Ascending aorta (tissue), 2 donors: ENCODE measurements at regions not wholly inside any gene's neighbourhood (a gene's known extent, or its start where the extent isn't known, plus 50 kb on each side); places are given as distances from the start of the nearest gene placed in this dataset.

Experiments used
- DNase-seq, 2 donors: peaks; one replicate each; pipeline ENCODE4 v3.0.0-alpha.2; 2019; ENCODE audit warnings: low spot score in 2 of 2
- H3K27ac ChIP-seq, 2 donors: fragments of 200-600 bp; sonication (generic); one replicate each; pipeline ENCODE4 v1.5.1; 2016 to 2017; ENCODE audit warnings: mild to moderate bottlenecking in 1 of 2
- H3K27me3 ChIP-seq: fragments of 200-600 bp; sonication (generic); one replicate; pipeline ENCODE4 v1.5.1; 2017
- H3K36me3 ChIP-seq, 2 donors: fragments of 200-600 bp; sonication (generic); one replicate each; pipeline ENCODE4 v1.5.1; 2016
- H3K4me1 ChIP-seq, 2 donors: fragments of 200-600 bp; sonication (generic); one replicate each; pipeline ENCODE4 v1.5.1; 2016 to 2017; ENCODE audit warnings: mild to moderate bottlenecking in 1 of 2
- H3K4me3 ChIP-seq, 2 donors: fragments of 200-600 bp; sonication (generic); one replicate each; pipeline ENCODE4 v1.5.1; 2016 to 2017; ENCODE audit warnings: mild to moderate bottlenecking in 1 of 2
- H3K9me3 ChIP-seq, 2 donors: fragments of 200-600 bp; sonication (generic); one replicate each; pipeline ENCODE4 v1.5.1; 2016
- intact Hi-C: fragments of 100-400 bp; cut with DNase I; formaldehyde crosslinking; loops from one replicate; pipeline ENCODE4 v1.15.1; 2023
- TF ChIP-seq, protein P1 (sequence below), 3 experiments: fragments of 200-600 bp in 2 of 3; fragments of 450-650 bp in 1 of 3; sonication (generic) in 2 of 3; IDR thresholded peaks; one replicate each; pipeline ENCODE4 v1.5.1; 2016 to 2019; ENCODE audit warnings: antibody characterized with exemption in 3 of 3, mild to moderate bottlenecking in 1 of 3, moderate library complexity in 1 of 3

- Histone ChIP-seq H3K9me3 (no peaks in the 10 kb centered on the region), H3K27me3 (no peaks in the 10 kb centered on the region), H3K27ac (no peak overlapping the region), H3K4me3 (no peak overlapping the region), H3K36me3 (no peaks in the 10 kb centered on the region), H3K4me1 (no peaks in the 10 kb centered on the region)
- TF ChIP-seq, protein P1, sequence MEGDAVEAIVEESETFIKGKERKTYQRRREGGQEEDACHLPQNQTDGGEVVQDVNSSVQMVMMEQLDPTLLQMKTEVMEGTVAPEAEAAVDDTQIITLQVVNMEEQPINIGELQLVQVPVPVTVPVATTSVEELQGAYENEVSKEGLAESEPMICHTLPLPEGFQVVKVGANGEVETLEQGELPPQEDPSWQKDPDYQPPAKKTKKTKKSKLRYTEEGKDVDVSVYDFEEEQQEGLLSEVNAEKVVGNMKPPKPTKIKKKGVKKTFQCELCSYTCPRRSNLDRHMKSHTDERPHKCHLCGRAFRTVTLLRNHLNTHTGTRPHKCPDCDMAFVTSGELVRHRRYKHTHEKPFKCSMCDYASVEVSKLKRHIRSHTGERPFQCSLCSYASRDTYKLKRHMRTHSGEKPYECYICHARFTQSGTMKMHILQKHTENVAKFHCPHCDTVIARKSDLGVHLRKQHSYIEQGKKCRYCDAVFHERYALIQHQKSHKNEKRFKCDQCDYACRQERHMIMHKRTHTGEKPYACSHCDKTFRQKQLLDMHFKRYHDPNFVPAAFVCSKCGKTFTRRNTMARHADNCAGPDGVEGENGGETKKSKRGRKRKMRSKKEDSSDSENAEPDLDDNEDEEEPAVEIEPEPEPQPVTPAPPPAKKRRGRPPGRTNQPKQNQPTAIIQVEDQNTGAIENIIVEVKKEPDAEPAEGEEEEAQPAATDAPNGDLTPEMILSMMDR (IDR thresholded peaks at IDR 0.05), result no peak
- no peak for DNase-seq
- intact Hi-C loops, result no loop called here
Measured at GRCh38 chr5:13640270-13640669, 304.2 kb downstream of the DNAH5 start.

GRCh38 chr5:13632676-13633075 lies 311.8 kb downstream of the DNAH5 start:
- Histone ChIP-seq H3K9me3 (no peaks in the 10 kb centered on the region), H3K27ac (no peak overlapping the region), H3K4me1 (no peaks in the 10 kb centered on the region), H3K36me3 (no peaks in the 10 kb centered on the region), H3K4me3 (no peak overlapping the region), H3K27me3 (no peaks in the 10 kb centered on the region)
- TF ChIP-seq, protein P1 (IDR thresholded peaks at IDR 0.05), result no peak
- no peak for DNase-seq
- intact Hi-C loops, result no loop called here

GRCh38 chr5:13629218-13629617 lies 315.3 kb downstream of the DNAH5 start:
- no peak for DNase-seq
- no peaks in the 10 kb centered on the region for H3K36me3 ChIP-seq
- no peaks in the 10 kb centered on the region for H3K4me1 ChIP-seq
- no peaks in the 10 kb centered on the region for H3K27me3 ChIP-seq
- TF ChIP-seq, protein P1 (IDR thresholded peaks at IDR 0.05), result no peak
- H3K4me3 ChIP-seq, result no peak overlapping the region
- intact Hi-C loops, result no loop called here
- no peaks in the 10 kb centered on the region for H3K9me3 ChIP-seq
- H3K27ac ChIP-seq, result no peak overlapping the region

- Histone ChIP-seq H3K36me3 (no peaks in the 10 kb centered on the region), H3K9me3 (no peaks in the 10 kb centered on the region), H3K4me3 (no peak overlapping the region), H3K4me1 (no peaks in the 10 kb centered on the region), H3K27me3 (no peaks in the 10 kb centered on the region), H3K27ac (no peak overlapping the region)
- no peak for DNase-seq
- intact Hi-C loops, result no loop called here
- TF ChIP-seq, protein P1 (IDR thresholded peaks at IDR 0.05), result no peak
Measured at GRCh38 chr5:13627673-13628454, 316.6 kb downstream of the DNAH5 start.

DNA sequence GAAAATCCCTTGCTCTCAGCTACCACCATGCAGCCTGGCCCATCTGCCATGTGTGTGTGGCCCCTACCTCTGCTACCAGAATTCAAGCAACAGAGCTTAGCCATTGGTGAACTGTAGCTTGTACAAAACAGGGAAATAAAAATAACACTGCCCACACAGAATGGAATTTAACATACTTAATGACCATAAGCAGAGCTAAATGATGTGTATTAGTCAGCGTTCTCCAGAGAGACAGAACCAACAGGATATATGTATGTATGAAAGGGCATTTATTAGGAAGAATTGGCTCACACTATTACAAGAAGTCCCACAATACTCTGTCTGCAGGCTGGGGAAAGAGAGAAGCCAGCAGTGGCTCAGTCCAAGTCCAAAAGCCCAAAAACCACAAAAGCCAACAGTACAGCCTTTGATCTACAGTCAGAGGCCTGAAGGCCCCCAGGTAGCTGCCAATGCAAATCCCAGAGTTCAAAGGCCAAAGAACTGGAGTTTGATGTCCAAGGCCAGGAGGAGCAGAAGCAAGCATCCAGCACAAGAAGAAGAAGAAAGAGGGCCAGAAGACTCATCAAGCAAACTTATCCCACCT lies 318.8 kb downstream of the DNAH5 start:
- no peaks in the 10 kb centered on the region for H3K4me1 ChIP-seq
- H3K36me3 ChIP-seq, result no peaks in the 10 kb centered on the region
- intact Hi-C loops, result no loop called here
- no peak overlapping the region for H3K27ac ChIP-seq
- TF ChIP-seq, protein P1 (IDR thresholded peaks at IDR 0.05), result no peak
- H3K4me3 ChIP-seq, result no peak overlapping the region
- H3K27me3 ChIP-seq, result no peaks in the 10 kb centered on the region
- DNase-seq, result no peak
- H3K9me3 ChIP-seq, result no peaks in the 10 kb centered on the region
